ENCODE measurements at regions not wholly inside any gene's neighbourhood (a gene's known extent, or its start where the extent isn't known, plus 50 kb on each side); places are given as distances from the start of the nearest gene placed in this dataset.

DNA sequence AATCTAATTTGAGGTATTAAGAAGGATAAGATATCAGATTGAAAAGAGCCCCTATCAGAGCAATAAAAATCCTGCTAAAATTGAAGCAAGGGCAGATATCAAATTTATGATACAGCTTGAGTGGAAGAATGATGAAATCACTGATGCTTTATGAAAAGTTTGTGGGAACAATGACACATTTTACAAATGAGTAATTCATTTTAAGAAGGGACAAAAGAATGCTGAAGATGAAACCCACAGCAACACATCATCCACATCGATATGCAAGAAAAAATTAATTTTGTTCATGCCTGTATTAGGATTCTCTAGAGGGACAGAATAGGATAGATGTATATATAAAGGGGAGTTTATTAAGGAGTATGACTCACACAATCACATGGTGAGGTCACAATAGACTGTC, 355.6 kb upstream of the GYPC start:
- TF ChIP-seq, protein P1, sequence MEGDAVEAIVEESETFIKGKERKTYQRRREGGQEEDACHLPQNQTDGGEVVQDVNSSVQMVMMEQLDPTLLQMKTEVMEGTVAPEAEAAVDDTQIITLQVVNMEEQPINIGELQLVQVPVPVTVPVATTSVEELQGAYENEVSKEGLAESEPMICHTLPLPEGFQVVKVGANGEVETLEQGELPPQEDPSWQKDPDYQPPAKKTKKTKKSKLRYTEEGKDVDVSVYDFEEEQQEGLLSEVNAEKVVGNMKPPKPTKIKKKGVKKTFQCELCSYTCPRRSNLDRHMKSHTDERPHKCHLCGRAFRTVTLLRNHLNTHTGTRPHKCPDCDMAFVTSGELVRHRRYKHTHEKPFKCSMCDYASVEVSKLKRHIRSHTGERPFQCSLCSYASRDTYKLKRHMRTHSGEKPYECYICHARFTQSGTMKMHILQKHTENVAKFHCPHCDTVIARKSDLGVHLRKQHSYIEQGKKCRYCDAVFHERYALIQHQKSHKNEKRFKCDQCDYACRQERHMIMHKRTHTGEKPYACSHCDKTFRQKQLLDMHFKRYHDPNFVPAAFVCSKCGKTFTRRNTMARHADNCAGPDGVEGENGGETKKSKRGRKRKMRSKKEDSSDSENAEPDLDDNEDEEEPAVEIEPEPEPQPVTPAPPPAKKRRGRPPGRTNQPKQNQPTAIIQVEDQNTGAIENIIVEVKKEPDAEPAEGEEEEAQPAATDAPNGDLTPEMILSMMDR (IDR thresholded peaks at IDR 0.05; ENCODE audit: low read length): no peak
- TF ChIP-seq EZH2phosphoT487 (IDR thresholded peaks at IDR 0.05; ENCODE audit: low read length) (no peak), EZH2 (optimal IDR thresholded peaks at IDR 0.05; ENCODE audit: low read depth, low read length) (no peak)
